GM18517 (cell line): ENCODE measurements at regions not wholly inside any gene's neighbourhood (a gene's known extent, or its start where the extent isn't known, plus 50 kb on each side); places are given as distances from the start of the nearest gene placed in this dataset.

Source experiments
- ATAC-seq: cut with Tn5 transposase; IDR thresholded peaks from one replicate; pipeline ENCODE4 v1.9.1; 2021; ENCODE audit warnings: mild to moderate bottlenecking, moderate library complexity; ENCODE audit not compliant: unreplicated experiment

DNA sequence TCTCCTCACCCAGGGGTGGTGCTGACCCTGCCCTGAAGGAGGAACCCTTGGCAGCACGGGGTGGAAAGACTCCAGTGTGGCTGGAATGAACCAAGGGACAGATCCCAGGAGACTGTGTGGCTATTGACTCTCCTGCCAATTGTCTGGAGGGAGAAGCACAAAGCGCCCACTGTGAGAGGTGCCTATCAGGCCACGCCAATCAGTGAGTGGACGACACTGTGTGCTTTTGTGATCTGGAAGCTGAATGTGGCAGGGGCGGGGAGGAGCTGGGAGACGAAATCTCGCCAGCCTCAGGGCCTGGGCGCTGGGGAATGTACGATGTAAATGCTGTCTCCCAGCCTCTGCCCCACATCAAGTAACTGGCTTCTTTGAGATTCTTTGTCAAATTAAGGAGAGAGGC lies 167.1 kb downstream of the ZBTB18 start:
- ATAC-seq, result no peak

- no peak for ATAC-seq
These were observed 168.1 kb downstream of the ZBTB18 start for GRCh38 chr1:244219149-244219548.

- ATAC-seq, result no peak
These were observed 168.7 kb downstream of the ZBTB18 start for GRCh38 chr1:244219802-244220201.

DNA sequence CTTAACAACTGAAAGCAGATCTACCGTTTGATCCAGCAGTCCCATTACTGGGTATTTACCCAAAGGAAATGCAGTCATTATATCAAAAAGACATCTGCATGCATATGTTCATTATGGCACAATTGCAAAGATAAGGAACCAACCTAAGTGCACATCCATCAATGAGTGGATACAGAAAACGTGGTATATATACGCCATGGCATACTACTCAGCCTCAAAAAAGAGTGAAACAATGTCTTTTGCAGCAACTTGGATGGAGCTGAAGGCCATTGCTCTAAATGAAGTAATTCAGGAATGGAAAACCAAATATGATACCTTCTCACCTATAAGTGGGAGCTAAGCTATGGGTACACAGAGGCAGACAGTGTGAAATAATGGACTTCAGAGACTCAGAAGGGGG lies 169.3 kb downstream of the ZBTB18 start:
- ATAC-seq, result no peak

DNA sequence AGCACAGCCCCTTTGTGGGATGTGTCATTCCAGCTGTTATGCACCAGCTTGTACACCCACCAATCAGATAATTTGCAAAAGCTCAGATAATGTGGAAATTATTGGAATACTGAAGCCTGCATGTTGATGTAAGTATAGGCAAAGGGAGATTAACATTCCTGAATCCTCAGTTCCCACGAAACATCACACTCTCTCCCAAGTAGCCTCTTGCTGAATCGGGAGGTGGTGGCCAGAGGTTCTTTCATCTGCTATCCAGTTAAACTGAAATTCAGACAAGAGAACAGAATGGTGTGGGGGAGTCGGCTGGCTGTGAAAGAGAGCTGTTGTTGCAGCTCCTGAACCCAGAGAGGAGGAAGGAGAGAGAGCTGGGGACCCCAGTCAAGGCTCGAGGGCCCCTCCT lies 170.9 kb downstream of the ZBTB18 start:
- ATAC-seq, result no peak

DNA sequence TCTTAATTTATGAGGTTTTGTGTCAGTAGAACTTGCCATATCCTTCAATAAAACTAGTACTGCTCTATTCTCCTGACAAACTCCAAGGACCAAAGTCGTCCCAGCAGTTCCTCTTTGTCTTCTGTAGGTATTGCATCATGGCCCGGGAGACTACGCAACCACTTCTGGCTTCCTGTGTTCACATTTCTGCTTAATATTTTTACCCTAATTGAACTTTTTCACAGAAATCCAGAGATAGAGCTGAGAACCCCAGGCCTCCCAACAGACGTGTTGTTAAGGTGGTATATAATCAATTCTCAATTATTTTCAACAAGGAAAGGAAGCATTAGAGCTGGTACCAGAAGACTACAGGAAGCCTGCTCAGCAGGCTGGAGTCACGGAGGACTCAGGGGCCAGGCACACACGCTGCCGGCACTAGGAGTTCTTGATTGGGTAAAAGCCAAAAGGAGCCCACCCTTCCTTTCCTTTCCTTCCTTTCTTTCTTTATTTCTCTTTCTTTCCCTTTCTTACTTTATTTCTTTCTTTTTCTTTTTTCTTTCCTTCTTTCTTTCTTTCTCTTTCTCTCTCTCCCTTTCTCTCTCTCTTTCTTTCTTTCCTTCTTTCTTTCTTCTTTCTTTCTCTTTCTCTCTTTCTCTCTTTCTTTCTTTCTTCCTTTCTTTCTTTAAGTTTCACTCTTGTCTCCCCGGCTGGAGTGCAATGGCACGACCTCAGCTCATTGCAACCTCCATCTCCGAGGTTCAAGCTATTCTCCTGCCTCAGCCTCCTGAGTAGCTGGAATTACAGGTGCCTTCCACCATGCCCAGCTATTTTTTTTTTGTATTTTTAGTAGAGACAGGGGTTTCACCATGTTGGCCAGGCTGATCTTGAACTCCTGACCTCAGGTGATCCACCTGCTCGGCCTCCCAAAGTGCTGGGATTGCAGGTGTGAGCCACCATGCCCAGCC lies 173.7 kb downstream of the ZBTB18 start:
- ATAC-seq, result no peak

- no peak for ATAC-seq
These were observed 175.4 kb downstream of the ZBTB18 start for GRCh38 chr1:244226435-244226834.

GRCh38 chr1:244230470-244230869 lies 179.4 kb downstream of the ZBTB18 start:
- no peak for ATAC-seq

- ATAC-seq, result no peak
These were observed 180.1 kb downstream of the ZBTB18 start for GRCh38 chr1:244231193-244231571.

- no peak for ATAC-seq
These were observed 180.7 kb downstream of the ZBTB18 start for GRCh38 chr1:244231572-244232315.

- no peak for ATAC-seq
These were observed 183.0 kb downstream of the ZBTB18 start for GRCh38 chr1:244234009-244234643.

- no peak for ATAC-seq
These were observed 184.1 kb downstream of the ZBTB18 start for GRCh38 chr1:244235157-244235556.

- ATAC-seq, result no peak
These were observed 185.0 kb downstream of the ZBTB18 start for GRCh38 chr1:244236101-244236500.

DNA sequence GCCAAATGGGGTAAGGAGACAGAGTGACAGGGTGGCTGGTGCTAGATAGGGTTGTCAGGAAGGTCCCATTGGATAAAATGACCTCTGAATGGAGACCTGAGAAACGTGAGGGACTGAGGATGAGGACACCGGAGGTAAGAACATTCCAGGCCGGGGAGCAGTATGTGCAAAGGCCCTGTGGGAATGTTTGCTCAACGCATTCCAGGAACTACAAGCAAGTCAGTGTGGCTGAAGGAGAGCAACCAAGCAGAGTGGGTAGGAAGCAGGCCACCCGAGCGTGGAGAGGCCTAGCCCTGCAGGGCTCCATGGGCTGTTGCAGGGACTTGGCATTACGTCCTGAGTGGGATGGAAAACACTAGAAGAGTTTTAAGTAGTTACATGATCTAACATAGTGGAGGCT lies 185.6 kb downstream of the ZBTB18 start:
- no peak for ATAC-seq

GRCh38 chr1:244237445-244237844 lies 186.4 kb downstream of the ZBTB18 start:
- ATAC-seq, result no peak

GRCh38 chr1:244239261-244239770 lies 188.2 kb downstream of the ZBTB18 start:
- ATAC-seq, result peak; percentile 41

DNA sequence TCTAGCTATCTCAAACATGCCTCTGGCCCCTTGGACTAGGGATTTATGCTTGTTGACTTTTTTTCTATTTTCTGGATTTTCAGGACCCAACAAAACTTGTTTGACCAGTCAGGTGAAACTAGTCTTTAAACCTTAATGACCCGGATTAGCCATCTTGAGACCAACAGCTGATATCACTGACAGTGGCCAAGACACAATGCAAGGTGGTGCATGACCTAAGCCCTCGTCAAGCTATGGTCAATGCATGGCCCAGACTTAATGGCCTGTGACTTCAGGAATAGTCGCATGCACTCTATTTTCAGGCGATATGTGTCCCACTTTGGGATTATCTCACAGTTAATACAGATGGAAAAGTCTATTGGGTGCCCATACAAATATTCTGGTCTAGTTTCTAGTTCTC lies 190.4 kb downstream of the ZBTB18 start:
- ATAC-seq, result no peak

DNA sequence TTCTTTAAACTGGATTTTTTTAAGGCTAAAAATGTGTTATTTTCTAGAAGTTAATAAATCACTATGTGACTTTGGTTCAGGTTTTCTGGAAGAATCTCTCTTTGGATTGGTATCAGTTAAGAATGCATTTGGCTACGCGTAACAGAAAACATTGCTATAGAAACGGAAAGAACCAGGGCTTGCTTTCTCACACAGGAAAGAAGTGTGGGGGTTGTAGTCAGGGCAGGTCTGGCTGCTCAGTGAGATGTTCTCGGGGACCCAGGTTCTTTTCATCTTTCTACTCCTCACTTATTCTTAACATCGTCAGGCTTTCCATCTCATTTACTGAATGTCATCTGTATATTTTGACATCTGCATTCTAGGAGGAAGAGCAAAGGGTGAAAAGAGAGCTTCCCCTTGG lies 191.4 kb downstream of the ZBTB18 start:
- peak; percentile 59 for ATAC-seq

DNA sequence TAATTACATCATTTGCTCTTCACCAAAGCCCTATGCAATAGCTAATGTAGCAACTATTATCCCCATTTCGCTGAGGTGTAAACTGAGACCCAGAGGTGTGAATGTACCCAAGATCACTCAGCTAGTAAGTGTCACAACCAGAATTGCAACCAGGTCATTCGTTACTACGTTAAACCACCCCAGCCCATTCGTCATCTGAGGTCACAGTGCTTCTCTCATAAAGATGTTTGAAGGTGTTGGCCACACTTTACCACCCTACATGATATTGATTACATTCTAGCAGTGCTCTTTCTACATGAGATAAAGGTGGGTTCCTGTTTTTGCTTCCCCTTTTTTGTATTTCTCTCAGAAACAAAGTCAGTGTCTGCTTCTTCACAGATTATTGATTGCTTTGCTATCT lies 195.3 kb downstream of the ZBTB18 start:
- no peak for ATAC-seq

DNA sequence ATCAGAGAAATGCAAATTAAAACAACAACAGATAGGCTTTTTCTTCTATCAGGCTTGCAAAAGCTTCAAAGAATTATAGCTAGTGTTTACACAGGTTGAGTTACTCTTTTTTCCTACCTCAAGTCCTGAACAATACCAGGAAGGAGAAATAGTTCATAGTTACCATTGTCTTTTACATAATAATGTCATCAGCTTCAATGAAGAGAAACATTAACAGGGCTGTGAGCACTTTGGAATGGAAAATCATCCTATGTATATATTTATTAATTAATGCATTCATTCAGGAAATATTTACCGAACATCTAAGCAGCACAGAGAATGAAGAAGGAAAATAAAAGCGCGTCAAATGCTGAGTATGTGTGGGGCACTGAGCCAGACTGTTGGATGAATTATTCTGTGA lies 197.3 kb downstream of the ZBTB18 start:
- no peak for ATAC-seq

GRCh38 chr1:244252211-244252610 lies 199.5 kb downstream of the ADSS2 start:
- ATAC-seq, result no peak
